ENCODE measurements at regions not wholly inside any gene's neighbourhood (a gene's known extent, or its start where the extent isn't known, plus 50 kb on each side); places are given as distances from the start of the nearest gene placed in this dataset.

GRCh38 chr6:159118924-159119323, 50.3 kb upstream of the FNDC1 start:
- DNase-seq, result no peak

GRCh38 chr6:159117563-159117962, 51.6 kb upstream of the FNDC1 start:
- DNase-seq, result no peak

- no peak for DNase-seq
Measured at GRCh38 chr6:159117046-159117445, 52.2 kb upstream of the FNDC1 start.

GRCh38 chr6:159116343-159116742, 52.9 kb upstream of the FNDC1 start:
- no peak for DNase-seq

- DNase-seq, result no peak
Measured at GRCh38 chr6:159114569-159114968, 54.6 kb upstream of the FNDC1 start.

GRCh38 chr6:159113223-159113622, 56.0 kb upstream of the FNDC1 start:
- DNase-seq, result no peak

- no peak for DNase-seq
Measured at GRCh38 chr6:159112714-159113113, 56.5 kb upstream of the FNDC1 start.

- DNase-seq, result no peak
Measured at GRCh38 chr6:159110748-159111147, 58.5 kb upstream of the FNDC1 start.

GRCh38 chr6:159110013-159110412, 59.2 kb upstream of the FNDC1 start:
- DNase-seq, result peak; percentile 14

GRCh38 chr6:159109391-159109790, 59.8 kb upstream of the FNDC1 start:
- no peak for DNase-seq

GRCh38 chr6:159108426-159108985, 60.7 kb upstream of the FNDC1 start:
- no peak for DNase-seq

GRCh38 chr6:159107451-159108260, 61.5 kb upstream of the FNDC1 start:
- DNase-seq, result peak; percentile 27

GRCh38 chr6:159106627-159107241, 61.9 kb upstream of the TAGAP start:
- peak; percentile 89 for DNase-seq

GRCh38 chr6:159105716-159106115, 60.9 kb upstream of the TAGAP start:
- no peak for DNase-seq

GRCh38 chr6:159104931-159105330, 60.1 kb upstream of the TAGAP start:
- no peak for DNase-seq

GRCh38 chr6:159104163-159104925, 59.6 kb upstream of the TAGAP start:
- DNase-seq, result peak; percentile 27

- DNase-seq, result no peak
Measured at GRCh38 chr6:159103396-159104162, 58.8 kb upstream of the TAGAP start.

- no peak for DNase-seq
Measured at GRCh38 chr6:159102373-159103160, 57.8 kb upstream of the TAGAP start.

- DNase-seq, result no peak
Measured at GRCh38 chr6:159101656-159102055, 56.9 kb upstream of the TAGAP start.

- DNase-seq, result no peak
Measured at GRCh38 chr6:159100395-159101182, 55.8 kb upstream of the TAGAP start.

- no peak for DNase-seq
Measured at GRCh38 chr6:159099961-159100360, 55.2 kb upstream of the TAGAP start.

All from KG1 (cell line).